H9 (cell line): ENCODE measurements at regions not wholly inside any gene's neighbourhood (a gene's known extent, or its start where the extent isn't known, plus 50 kb on each side); places are given as distances from the start of the nearest gene placed in this dataset.

Experiments
- DNase-seq: peaks from one replicate; pipeline ENCODE4 v3.0.0-alpha.2; 2017
- H2AFZ ChIP-seq: one replicate; pipeline ENCODE4 v1.6.1; 2013; ENCODE audit warnings: mild to moderate bottlenecking, low read length, control low read depth, moderate library complexity
- H2AK5ac ChIP-seq: 2 replicates; pipeline ENCODE4 v1.6.1; 2013; ENCODE audit warnings: low read length, control low read depth, mixed read lengths; ENCODE audit not compliant: insufficient read length
- H2BK120ac ChIP-seq: one replicate; pipeline ENCODE4 v1.6.1; 2013; ENCODE audit warnings: low read depth, mild to moderate bottlenecking, low read length, control low read depth, inconsistent platforms; ENCODE audit not compliant: poor library complexity, severe bottlenecking
- H2BK12ac ChIP-seq: 2 replicates; pipeline ENCODE4 v1.6.1; 2013; ENCODE audit warnings: low read length, control low read depth, mixed read lengths, low read depth; ENCODE audit not compliant: insufficient read length
- H2BK15ac ChIP-seq: 2 replicates; pipeline ENCODE4 v1.6.1; 2013; ENCODE audit warnings: low read depth, low read length, control low read depth
- H2BK20ac ChIP-seq: one replicate; pipeline ENCODE4 v1.6.1; 2013; ENCODE audit warnings: low read depth, mild to moderate bottlenecking, low read length, control low read depth, inconsistent platforms; ENCODE audit not compliant: poor library complexity, severe bottlenecking
- H2BK5ac ChIP-seq: 2 replicates; pipeline ENCODE4 v1.6.1; 2013; ENCODE audit warnings: low read length, control low read depth, mixed read lengths; ENCODE audit not compliant: insufficient read length
- H3K14ac ChIP-seq: 2 replicates; pipeline ENCODE4 v1.6.1; 2013; ENCODE audit warnings: low read length, control low read depth; ENCODE audit not compliant: insufficient read depth
- H3K18ac ChIP-seq: 2 replicates; pipeline ENCODE4 v1.6.1; 2013; ENCODE audit warnings: low read depth, mild to moderate bottlenecking, mixed read lengths, low read length, control low read depth; ENCODE audit not compliant: insufficient read length
- H3K23ac ChIP-seq: 2 replicates; pipeline ENCODE4 v1.6.1; 2013; ENCODE audit warnings: low read length, control low read depth, mixed read lengths, low read depth; ENCODE audit not compliant: insufficient read length
- H3K23me2 ChIP-seq: 2 replicates; pipeline ENCODE4 v1.6.1; 2013; ENCODE audit warnings: low read depth, mild to moderate bottlenecking, mixed read lengths, low read length, control low read depth; ENCODE audit not compliant: insufficient read length, poor library complexity, severe bottlenecking
- H3K27ac ChIP-seq: 2 replicates; pipeline ENCODE4 v1.5.1; 2013; ENCODE audit warnings: low read length, control low read depth, mixed read lengths, low read depth; ENCODE audit not compliant: insufficient read length
- H3K27me3 ChIP-seq: 2 replicates; pipeline ENCODE4 v1.6.1; 2013; ENCODE audit warnings: low read length, control low read depth, inconsistent platforms; ENCODE audit not compliant: insufficient read depth
- H3K4ac ChIP-seq: 2 replicates; pipeline ENCODE4 v1.6.1; 2013; ENCODE audit warnings: low read depth, mild to moderate bottlenecking, control low read depth, inconsistent platforms, low read length, moderate library complexity
- H3K4me1 ChIP-seq: 2 replicates; pipeline ENCODE4 v1.6.1; 2013; ENCODE audit warnings: low read length, control low read depth, inconsistent platforms; ENCODE audit not compliant: insufficient read depth
- H3K4me2 ChIP-seq: 2 replicates; pipeline ENCODE4 v1.6.1; 2013; ENCODE audit warnings: low read length, control low read depth, mixed read lengths; ENCODE audit not compliant: insufficient read length, insufficient read depth
- H3K56ac ChIP-seq: 2 replicates; pipeline ENCODE4 v1.6.1; 2013; ENCODE audit warnings: low read depth, mild to moderate bottlenecking, mixed read lengths, low read length, control low read depth; ENCODE audit not compliant: insufficient read length
- H3K79me1 ChIP-seq: 2 replicates; pipeline ENCODE4 v1.6.1; 2013; ENCODE audit warnings: low read depth, mild to moderate bottlenecking, moderate library complexity, low read length, control low read depth, inconsistent platforms; ENCODE audit not compliant: insufficient read depth, poor library complexity, severe bottlenecking
- H3K79me2 ChIP-seq: 2 replicates; pipeline ENCODE4 v1.6.1; 2013; ENCODE audit warnings: low read length, control low read depth, inconsistent platforms; ENCODE audit not compliant: insufficient read depth
- H3K9ac ChIP-seq: 2 replicates; pipeline ENCODE4 v1.6.1; 2013; ENCODE audit warnings: low read length, control low read depth, mixed read lengths; ENCODE audit not compliant: insufficient read length; ENCODE audit errors: extremely low read depth
- H3K9me3 ChIP-seq: one replicate; pipeline ENCODE4 v1.6.1; 2013; ENCODE audit warnings: low read depth, low read length, inconsistent platforms; ENCODE audit not compliant: control insufficient read depth
- H3T11ph ChIP-seq: one replicate; pipeline ENCODE4 v1.6.1; 2013; ENCODE audit warnings: mild to moderate bottlenecking, low read length, control low read depth, inconsistent platforms
- H4K20me1 ChIP-seq: one replicate; pipeline ENCODE4 v1.6.1; 2013; ENCODE audit not compliant: control insufficient read depth, insufficient read length, insufficient read depth
- H4K5ac ChIP-seq: 2 replicates; pipeline ENCODE4 v1.6.1; 2013; ENCODE audit warnings: low read depth, mild to moderate bottlenecking, mixed read lengths, low read length, control low read depth; ENCODE audit not compliant: insufficient read length
- H4K8ac ChIP-seq: replicated peaks from 2 replicates; pipeline ENCODE4 v1.6.1; 2013; ENCODE audit warnings: low read length, control low read depth, mixed read lengths, low read depth; ENCODE audit not compliant: insufficient read length
- H4K91ac ChIP-seq: 2 replicates; pipeline ENCODE4 v1.6.1; 2013; ENCODE audit warnings: low read depth, mild to moderate bottlenecking, moderate library complexity, mixed read lengths, low read length, control low read depth; ENCODE audit not compliant: insufficient read length
- H3K27ac Mint-ChIP-seq, 3 experiments: 2 replicates in 2 of 3; 3 replicates in 1 of 3; pipeline ENCODE4 v1.8.0; 2020 to 2021; ENCODE audit warnings: mixed read lengths in 3 of 3, mild to moderate bottlenecking in 1 of 3, moderate library complexity in 1 of 3
- H3K27me3 Mint-ChIP-seq: 2 replicates; pipeline ENCODE4 v1.8.0; 2021; ENCODE audit warnings: low read depth, mild to moderate bottlenecking, moderate library complexity, mixed read lengths
- H3K36me3 Mint-ChIP-seq, 3 experiments: 2 replicates in 2 of 3; 3 replicates in 1 of 3; pipeline ENCODE4 v1.8.0; 2020 to 2021; ENCODE audit warnings: low read depth in 3 of 3, mixed read lengths in 3 of 3; ENCODE audit not compliant: insufficient read depth in 1 of 3
- H3K4me1 Mint-ChIP-seq, 2 experiments: 2 replicates each; pipeline ENCODE4 v1.8.0; 2020; ENCODE audit warnings: mixed read lengths in 2 of 2
- H3K4me3 Mint-ChIP-seq, 2 experiments: 2 replicates in 1 of 2; 3 replicates in 1 of 2; pipeline ENCODE4 v1.8.0; 2020 to 2021; ENCODE audit warnings: mild to moderate bottlenecking in 2 of 2, mixed read lengths in 2 of 2, moderate library complexity in 1 of 2
- H3K9me3 Mint-ChIP-seq, 2 experiments: 2 replicates in 1 of 2; 3 replicates in 1 of 2; pipeline ENCODE4 v1.8.0; 2020; ENCODE audit warnings: mild to moderate bottlenecking in 2 of 2, mixed read lengths in 2 of 2, moderate library complexity in 1 of 2
- CTCF ChIP-seq: fragments of 200-600 bp; sonication (generic); conservative IDR thresholded peaks from 3 replicates; pipeline ENCODE4 v1.8.0; 2021; ENCODE audit warnings: antibody characterized with exemption, mild to moderate bottlenecking
- WGBS: extraction: QIAGEN DNeasy Blood & Tissue Kit; methylation state at CpG from one replicate; pipeline ENCODE4 v1.1.7; 2013; ENCODE audit warnings: missing lambda C conversion rate, low lambda C conversion rate, mixed read lengths; ENCODE audit not compliant: insufficient read length; ENCODE audit errors: extremely low coverage; 5-methylcytosine and 5-hydroxymethylcytosine counted together

GRCh38 chr16:5449901-5450300 lies 352.3 kb upstream of the EEF2KMT start:
- no CpG with 5 or more reads among the region's 1 CpG for WGBS
- no peak overlapping the region for H4K5ac ChIP-seq
- H2AK5ac ChIP-seq: no peak overlapping the region
- no peak overlapping the region for H3K14ac ChIP-seq
- H3K27ac ChIP-seq: peak overlapping the region; percentile 58
- no peak overlapping the region for H2BK120ac ChIP-seq
- H3K18ac ChIP-seq: no peak overlapping the region
- no peak for TF ChIP-seq CTCF
- no peak overlapping the region for H2BK20ac ChIP-seq
- no peak overlapping the region for H3T11ph ChIP-seq
- H2BK12ac ChIP-seq: no peak overlapping the region
- peak overlapping the region; percentile 50 for H3K4me2 ChIP-seq
- peaks cover 2% of the 10 kb centered on the region for H3K23me2 ChIP-seq
- H4K8ac ChIP-seq: no peak overlapping the region
- H3K79me2 ChIP-seq: no peaks in the 10 kb centered on the region
- H4K91ac ChIP-seq: no peak overlapping the region
- Mint-ChIP-seq H3K27ac (peak overlapping the region; percentile 84 to 97 (median 90); a peak in 6 of 7 replicates), H3K4me3 (peak overlapping the region in 1 of 2 experiments; percentile 41; a peak in 4 of 5 replicates), H3K9me3 (peaks cover 0 to 2% of the 10 kb centered on the region in 2 experiments; a peak in 1 of 5 replicates), H3K27me3 (peaks cover 81% of the 10 kb centered on the region), H3K36me3 (peaks cover 0 to 6% (median 2%) of the 10 kb centered on the region in 3 experiments; a peak in 3 of 7 replicates), H3K4me1 (peaks cover 69 to 77% of the 10 kb centered on the region in 2 experiments)
- no peak overlapping the region for H2AFZ ChIP-seq
- H3K23ac ChIP-seq: no peak overlapping the region
- H2BK5ac ChIP-seq: no peak overlapping the region
- DNase-seq: no peak
- H3K4ac ChIP-seq: no peak overlapping the region
- no peak overlapping the region for H3K9ac ChIP-seq
- no peak overlapping the region for H3K56ac ChIP-seq
- no peaks in the 10 kb centered on the region for H3K79me1 ChIP-seq
- H4K20me1 ChIP-seq: no peaks in the 10 kb centered on the region
- no peak overlapping the region for H2BK15ac ChIP-seq
- no peaks in the 10 kb centered on the region for H3K9me3 ChIP-seq
- H3K27me3 ChIP-seq: no peaks in the 10 kb centered on the region
- H3K4me1 ChIP-seq: peaks cover 8% of the 10 kb centered on the region; the same call in 1 of the 2 replicates
